Stimulated activated CD4-positive, alpha-beta T cell treated with anti-CD3 and anti-CD28 coated beads, TNF-alpha, amount 100 ng/mL, for 4 hours (primary cell): ENCODE measurements at regions not wholly inside any gene's neighbourhood (a gene's known extent, or its start where the extent isn't known, plus 50 kb on each side); places are given as distances from the start of the nearest gene placed in this dataset.

ENCODE experiments used
- DNase-seq, 3 experiments: peaks; one replicate each; pipeline ENCODE4 v3.0.0-alpha.2; 2020; ENCODE audit warnings: low read depth in 3 of 3

DNA sequence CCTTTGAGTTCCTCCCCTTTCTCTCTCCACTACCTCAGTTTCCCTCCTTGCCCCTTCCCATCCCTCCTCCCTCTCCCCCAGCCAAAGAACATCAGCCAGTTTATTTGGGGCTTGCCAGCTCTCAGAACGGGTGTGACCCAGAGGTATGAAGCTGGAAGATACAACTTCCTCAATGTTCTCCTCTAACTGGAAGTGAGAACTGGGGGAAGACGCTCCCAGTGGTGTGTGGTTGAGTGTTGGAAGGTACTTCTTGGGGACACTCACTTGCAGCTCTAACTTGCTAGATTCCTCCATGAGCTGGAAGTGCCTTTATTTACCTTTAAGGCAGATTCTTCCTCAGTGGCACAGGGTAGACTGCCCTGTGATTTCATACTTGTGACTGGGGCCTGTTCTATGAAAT lies 110.5 kb upstream of the HABP2 start:
- DNase-seq, result no peak

GRCh38 chr10:113443141-113443925 lies 109.5 kb upstream of the HABP2 start:
- no peak for DNase-seq

- DNase-seq, result no peak
Measured at GRCh38 chr10:113444766-113445365, 108.0 kb upstream of the HABP2 start.

GRCh38 chr10:113445736-113446135 lies 107.1 kb upstream of the HABP2 start:
- DNase-seq, result no peak

- no peak for DNase-seq
Measured at GRCh38 chr10:113446739-113447138, 106.1 kb upstream of the HABP2 start.

DNA sequence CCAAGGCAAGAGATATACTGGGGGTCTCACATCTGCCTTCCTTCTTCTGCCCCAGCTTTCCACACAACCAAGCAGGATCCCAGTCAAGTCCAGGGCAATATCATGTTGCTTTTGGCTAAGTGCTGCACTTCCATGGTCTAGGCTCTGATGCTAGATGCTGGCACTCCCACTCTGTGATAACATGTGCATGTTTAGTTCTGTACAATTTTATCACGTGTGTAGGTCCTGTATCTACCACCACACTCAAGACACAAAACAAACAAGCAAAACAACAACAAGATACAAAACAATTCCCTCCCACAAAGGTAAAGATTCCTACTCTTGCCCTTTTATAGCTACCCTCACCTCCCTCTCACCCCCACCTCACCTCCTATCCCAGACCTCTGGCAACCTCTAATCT lies 105.6 kb upstream of the HABP2 start:
- no peak for DNase-seq

- no peak for DNase-seq
Measured at GRCh38 chr10:113449006-113449695, 103.7 kb upstream of the HABP2 start.

- no peak for DNase-seq
Measured at GRCh38 chr10:113450046-113450804, 102.6 kb upstream of the HABP2 start.

- no peak for DNase-seq
Measured at GRCh38 chr10:113450906-113451305, 101.9 kb upstream of the HABP2 start.

DNA sequence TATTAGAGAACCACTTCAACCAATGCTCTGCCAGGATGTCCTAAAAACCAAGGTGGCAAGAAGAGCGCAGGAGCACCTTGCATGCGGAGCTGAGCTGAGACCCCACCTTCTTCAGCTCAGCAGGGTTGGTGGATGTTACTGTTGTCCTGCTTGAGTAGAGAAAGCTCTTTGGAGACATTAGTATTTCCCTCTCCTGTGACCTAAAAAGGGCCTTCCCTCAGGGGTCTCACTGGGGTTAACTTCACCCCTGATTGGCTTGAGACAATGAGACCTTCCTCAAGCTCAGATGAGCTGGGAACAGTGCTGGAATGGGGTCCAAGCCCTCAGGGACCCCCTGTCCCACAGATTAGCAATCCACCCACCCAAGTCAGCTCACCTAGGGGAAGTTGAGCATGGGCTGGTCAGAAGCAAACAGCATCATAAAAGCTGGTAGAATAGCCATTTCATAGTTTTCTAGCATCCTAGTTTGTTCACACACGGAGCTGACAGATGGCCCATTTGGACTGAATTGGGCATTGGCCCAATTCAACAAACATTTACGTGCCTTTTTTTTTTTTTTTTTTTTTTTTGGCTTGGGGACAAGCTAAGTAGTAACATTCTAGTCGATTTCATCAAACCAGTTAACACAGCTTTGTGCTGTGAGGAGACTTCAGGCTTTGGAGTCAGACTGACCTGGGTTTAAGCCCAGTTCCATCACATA lies 100.6 kb upstream of the HABP2 start:
- DNase-seq, result no peak

DNA sequence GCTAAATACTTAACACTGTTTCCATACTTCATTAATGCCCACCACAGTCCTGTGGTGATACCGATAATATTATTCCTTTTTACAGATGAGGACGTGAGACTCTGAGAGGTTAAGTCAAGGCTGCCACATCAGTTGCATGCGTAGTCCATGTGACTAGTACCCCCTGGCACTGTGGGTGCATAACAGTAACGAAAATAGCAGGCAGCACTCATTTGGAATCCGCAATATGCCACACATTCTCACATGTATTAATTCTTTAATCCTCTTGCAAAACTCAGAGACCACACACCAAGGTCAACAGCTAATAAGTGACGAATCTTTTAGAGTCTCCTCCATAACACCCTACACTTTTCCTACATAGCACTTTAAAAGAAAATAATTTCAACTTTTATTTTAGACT lies 99.5 kb upstream of the HABP2 start:
- no peak for DNase-seq

GRCh38 chr10:113454341-113455061 lies 98.4 kb upstream of the HABP2 start:
- DNase-seq, result no peak

DNA sequence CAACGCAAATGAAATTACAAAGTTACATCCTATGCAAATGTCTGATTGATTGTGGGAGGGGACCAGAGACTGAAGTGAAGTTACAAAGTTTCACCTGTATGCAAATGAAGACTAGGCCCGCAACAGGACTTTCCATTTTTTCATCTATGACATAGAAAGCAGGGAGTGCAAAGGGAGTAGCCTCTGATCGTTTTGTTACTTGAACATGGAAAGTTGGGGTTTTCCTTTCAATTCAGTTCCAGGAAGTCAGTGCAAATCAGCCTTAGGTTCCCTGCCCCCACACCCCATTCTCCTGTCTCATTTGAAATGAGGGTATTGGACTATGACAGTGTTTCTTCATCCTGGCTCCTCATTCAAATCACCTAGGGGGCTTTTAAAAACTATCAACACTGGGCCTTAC lies 96.9 kb upstream of the HABP2 start:
- DNase-seq, result no peak

GRCh38 chr10:113456741-113457140 lies 96.1 kb upstream of the HABP2 start:
- DNase-seq, result no peak

DNA sequence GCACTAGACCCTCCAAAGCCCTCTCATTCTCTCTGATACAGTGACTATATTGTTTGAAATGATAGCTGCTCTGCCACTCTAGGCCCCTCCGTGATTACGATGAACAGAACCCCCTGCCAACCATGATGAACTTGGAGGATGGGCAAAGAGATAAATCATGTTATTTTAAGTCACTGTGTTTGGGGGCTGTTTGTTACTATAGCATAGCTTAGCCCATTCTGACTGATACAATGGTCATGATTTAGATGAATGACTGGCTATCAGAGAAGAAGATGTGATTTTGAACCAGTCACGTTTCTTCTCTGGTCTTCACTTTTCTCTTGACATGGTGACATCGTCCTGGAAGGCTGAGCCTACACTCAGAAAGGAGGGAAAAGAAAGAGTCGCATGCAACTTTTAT lies 95.4 kb upstream of the HABP2 start:
- DNase-seq, result no peak

DNA sequence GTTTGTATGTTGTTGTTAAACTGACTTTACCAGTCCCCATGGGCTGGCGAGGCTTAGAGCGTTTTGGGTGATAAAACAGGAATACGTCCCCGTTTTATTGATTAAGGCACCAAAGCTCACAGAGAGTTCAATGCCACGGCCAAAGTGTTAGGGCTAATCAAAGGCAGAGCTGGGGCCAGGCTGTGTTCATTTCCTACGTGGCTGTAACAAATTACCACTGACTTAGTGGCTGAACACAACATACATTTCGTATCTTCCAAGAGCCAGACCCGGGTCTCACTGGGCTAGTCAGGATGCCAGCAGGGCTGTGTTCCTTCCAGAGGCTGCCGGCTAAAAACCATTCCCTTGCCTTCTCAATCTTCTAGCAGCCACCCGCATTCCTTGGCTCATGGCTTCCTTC lies 94.4 kb upstream of the HABP2 start:
- DNase-seq, result no peak

- DNase-seq, result no peak
Measured at GRCh38 chr10:113458944-113459343, 93.9 kb upstream of the HABP2 start.

DNA sequence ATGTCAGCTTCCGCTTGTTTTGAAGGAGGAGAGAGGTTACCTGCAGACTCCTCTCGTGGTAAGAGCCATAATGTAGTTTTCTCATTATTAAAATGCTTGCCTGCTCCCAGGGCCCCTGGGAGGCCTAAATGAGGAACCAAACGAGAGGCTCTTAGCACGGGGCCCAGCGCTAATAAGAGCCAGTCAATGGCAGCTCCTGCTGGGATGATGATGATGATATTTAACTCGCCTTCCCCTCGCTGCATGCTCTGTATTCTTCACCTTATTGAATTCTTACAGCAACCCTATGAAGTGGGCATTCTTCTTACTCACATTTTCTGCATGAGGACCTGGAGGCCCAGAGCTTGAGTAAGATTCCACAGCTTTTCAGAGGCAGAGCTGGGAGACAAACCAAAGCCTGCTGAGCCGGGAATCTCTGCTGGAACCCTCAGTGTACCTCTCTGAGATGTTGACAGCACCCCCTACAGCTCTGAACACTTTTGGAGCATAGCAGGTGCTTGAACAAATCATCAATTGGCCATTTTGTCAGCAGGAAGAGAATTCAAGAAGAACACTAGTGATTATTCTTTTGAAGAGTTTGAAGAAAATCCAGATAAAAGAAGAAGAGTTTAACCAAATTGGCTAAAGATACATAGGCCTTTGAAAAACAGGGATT lies 93.1 kb upstream of the HABP2 start:
- DNase-seq, result no peak

DNA sequence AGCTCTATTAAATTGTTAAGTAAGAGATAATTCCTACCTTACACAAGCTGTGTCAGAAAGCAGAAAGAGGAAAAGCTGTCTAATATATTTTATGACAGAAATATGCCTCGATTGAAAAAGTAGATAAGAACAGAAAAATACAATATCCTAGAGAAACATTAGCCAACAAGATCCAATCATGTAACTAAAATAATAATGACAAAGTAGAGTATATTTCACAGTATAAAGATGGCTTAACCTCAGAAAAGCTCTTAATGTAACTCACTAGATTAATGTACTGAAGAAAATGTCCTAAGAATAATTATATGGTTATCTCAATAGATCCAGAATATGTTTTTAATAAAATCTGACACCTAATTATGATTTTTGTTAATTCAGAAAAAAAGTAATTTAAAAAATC lies 89.8 kb upstream of the HABP2 start:
- no peak for DNase-seq

- no peak for DNase-seq
Measured at GRCh38 chr10:113463777-113464176, 89.1 kb upstream of the HABP2 start.

- no peak for DNase-seq
Measured at GRCh38 chr10:113469796-113470195, 83.1 kb upstream of the HABP2 start.
